ENCODE measurements at regions not wholly inside any gene's neighbourhood (a gene's known extent, or its start where the extent isn't known, plus 50 kb on each side); places are given as distances from the start of the nearest gene placed in this dataset.

GRCh38 chr4:116872941-116873340 is 212.4 kb downstream of the TRAM1L1 start:
- no peak for DNase-seq (ENCODE audit: low read depth in 2 of 2)

DNA sequence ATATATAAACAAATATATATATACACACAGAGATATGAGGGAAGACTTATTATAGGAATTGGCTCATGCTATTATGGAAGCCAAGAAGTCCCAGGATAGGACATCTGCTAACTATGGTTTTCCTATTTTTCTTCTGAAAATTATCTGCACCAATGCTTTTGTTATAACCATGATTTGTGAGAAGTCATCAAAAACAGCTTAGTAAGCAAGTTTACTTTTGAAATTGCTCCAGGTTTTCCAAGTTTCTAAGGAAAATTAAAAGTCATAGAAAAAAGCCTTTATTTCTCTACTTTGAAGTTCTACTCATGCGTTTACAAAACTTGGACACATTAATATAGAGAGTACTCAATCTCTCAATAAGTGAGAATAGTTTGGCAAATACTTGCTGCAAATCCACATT is 213.1 kb downstream of the TRAM1L1 start:
- no peak for DNase-seq (ENCODE audit: low read depth in 2 of 2)

DNA sequence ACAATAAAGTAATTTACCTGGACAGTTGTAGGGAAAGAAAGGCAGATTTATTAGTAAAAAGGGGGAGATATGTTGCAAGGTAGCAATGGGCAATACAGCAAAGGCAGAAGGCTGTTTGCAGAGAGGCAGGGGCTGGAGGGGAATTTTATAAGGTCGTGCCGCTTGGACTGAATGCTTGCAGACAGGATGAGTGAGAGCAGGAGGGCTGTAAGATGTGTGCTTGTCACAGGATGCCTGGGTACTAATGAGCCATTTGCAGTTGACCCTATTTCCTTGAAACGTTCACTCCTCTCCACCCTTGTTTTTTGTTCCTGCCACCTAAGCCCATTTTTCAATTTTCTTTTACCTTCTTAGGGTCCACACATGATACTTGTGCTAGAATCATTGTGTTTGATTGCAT is 214.7 kb downstream of the TRAM1L1 start:
- no peak for DNase-seq (ENCODE audit: low read depth in 2 of 2)

- DNase-seq (ENCODE audit: low read depth in 2 of 2), result no peak
Measured at GRCh38 chr4:116866106-116866505, 219.3 kb downstream of the TRAM1L1 start.

GRCh38 chr4:116862592-116862991 is 222.8 kb downstream of the TRAM1L1 start:
- no peak for DNase-seq (ENCODE audit: low read depth in 2 of 2)

DNA sequence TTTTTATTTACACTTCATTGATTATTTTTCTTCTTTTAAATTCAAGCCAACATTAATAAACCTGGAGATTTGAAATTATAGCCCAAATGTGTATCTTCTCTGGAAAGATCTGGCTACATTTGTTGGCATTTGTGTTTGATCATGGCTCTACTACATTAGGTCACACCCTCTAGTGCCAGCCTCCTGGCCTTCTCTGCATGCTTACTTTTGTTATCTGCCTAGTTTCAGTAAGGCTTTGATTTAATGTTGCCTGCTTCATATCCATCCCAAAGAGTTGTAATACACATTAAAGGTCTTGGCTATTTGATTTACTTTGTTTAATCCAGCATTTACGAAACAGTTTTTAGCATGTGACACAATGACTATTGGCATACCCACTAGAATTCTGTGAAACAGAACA is 224.5 kb downstream of the TRAM1L1 start:
- no peak for DNase-seq (ENCODE audit: low read depth in 2 of 2)

DNA sequence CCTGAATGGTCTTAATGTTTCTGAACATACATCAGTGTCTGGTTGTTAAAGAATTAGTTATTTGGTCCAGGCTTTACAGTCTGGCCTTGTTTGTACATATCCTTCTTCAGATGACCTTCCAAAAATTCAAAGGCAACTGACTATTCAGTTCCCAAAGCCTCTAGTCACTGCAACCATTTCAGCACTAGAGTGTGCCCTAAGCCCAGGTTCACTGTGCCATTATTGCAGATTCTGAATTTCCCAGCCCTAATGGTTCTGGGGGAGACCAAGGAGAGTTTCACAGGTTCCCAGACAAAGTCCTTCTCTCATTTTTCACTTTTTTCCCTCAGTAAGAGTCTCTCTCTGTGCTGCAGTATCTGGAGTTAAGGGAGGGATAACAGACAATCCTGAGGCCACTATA is 235.8 kb downstream of the TRAM1L1 start:
- DNase-seq (ENCODE audit: low read depth in 2 of 2), result no peak

DNA sequence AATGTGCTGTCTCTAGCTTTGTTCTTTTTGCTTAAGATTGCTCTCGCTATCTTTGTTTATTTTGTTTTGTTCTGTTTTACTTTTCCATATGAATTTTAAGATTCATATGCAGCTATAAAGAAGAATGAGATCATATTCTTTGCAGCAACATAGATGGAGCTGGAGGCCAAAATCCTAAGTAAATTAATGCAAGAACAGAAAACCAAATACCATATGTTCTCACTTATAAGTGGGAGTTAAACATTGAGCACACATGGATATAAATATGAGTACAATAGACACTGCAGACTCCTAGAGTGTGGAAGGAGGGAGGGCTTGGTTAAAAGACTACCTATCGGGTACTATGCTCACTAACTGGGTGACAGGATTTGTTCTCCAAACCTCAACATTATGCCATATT is 237.8 kb downstream of the TRAM1L1 start:
- no peak for DNase-seq (ENCODE audit: low read depth in 2 of 2)

- DNase-seq (ENCODE audit: low read depth in 2 of 2), result no peak
Measured at GRCh38 chr4:116839826-116840225, 245.6 kb downstream of the TRAM1L1 start.

DNA sequence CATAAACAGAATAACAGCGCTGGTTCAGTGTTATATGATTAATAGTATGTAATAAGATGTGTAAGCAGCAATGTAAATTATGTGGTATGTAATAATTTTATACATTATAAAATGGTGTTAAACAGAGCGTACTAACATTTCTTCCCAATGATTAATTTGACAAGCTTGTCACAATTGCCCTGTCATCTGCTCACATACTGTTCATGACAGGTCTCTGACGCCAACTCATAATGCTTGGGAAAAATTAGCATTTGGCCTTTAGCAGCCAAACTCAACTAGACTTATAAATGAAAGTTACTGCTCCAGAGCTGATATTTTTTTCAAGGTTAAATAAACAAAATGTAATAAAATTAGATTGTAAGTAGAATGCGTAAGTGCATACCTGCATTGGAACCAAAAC is 246.8 kb downstream of the TRAM1L1 start:
- no peak for DNase-seq (ENCODE audit: low read depth in 2 of 2)

DNA sequence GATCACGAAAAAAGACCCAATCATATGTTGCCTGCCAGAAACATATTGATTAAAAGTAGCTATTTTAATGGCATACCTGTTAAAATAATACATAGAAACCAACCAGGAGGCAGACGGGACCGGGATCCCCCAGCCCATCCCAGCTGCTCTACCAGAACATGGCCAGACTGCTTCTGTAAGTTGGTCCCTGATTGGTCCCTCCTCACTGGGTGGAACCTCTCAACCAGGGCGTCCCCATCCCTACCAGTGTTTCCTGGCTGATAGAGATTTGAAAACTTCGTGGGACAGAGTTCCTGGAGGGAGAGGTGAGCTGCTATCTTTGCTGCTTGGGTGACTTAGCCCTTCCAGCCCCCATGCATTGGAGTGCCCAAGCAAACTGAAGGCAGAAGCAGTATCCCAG is 256.2 kb downstream of the TRAM1L1 start:
- DNase-seq (ENCODE audit: low read depth in 2 of 2), result no peak

DNA sequence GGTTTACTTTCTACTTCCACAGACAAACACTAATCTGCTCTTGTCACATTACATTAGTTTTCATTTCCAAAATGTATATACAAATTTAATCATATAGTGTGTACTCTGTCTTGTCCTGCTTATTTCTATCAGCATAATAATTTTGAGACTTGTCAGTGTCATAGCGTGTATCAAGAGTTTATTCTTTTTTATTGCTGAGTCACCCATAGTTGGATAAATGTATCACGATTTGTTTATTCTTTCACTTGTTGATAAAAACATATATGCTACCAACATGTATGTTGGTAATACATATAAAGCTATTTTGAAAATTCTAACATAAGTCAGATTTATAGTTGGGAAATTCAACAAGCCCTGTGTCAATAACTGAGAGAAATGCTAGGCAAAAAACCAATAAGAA is 261.2 kb downstream of the TRAM1L1 start:
- no peak for DNase-seq (ENCODE audit: low read depth in 2 of 2)

GRCh38 chr4:116811730-116812129 is 273.6 kb downstream of the TRAM1L1 start:
- DNase-seq (ENCODE audit: low read depth in 2 of 2), result no peak

- DNase-seq (ENCODE audit: low read depth in 2 of 2), result no peak
Measured at GRCh38 chr4:116796022-116796421, 289.4 kb downstream of the TRAM1L1 start.

DNA sequence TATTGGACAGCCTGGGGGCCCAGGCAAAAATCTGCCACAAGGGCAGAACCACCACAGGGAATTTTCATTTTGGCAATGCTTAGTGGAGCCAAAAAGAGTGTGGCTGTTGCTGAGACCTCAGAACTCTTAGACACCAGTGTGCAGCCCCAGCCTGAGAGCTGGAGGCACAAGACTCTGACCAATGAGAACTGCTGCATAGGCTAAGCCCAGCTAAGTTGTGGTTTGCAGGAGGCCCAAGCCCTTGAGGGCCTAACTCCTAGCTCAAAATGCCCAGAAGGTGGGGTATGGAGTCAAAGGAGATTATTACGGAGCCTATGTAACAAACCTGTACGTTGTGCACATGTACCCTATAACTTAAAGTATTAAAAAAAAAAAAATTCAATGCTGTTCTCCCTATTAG is 296.7 kb downstream of the TRAM1L1 start:
- DNase-seq (ENCODE audit: low read depth in 2 of 2), result no peak

DNA sequence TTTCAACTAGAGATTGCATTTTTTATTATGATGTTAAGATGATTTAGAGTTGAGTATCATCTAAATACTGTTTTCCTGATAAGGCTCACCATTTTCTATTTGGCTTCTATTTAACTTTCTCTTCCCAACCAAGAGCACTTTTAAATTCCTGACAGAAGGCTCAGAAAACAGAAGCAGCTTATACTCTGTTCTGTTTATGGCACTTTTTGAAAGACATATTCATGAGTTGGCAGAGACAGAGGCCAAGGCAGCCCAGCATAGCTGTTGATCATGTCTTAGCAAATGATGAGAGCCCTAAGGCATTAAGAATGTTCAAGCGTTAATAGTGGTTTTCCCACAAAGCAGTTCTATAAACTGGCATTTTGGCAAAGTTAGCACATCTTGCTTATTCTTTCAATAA is 330.3 kb downstream of the TRAM1L1 start:
- no peak for DNase-seq (ENCODE audit: low read depth in 2 of 2)

GRCh38 chr4:116752027-116752426 is 333.3 kb downstream of the TRAM1L1 start:
- DNase-seq (ENCODE audit: low read depth in 2 of 2), result no peak

- DNase-seq (ENCODE audit: low read depth in 2 of 2), result no peak
Measured at GRCh38 chr4:116736756-116737155, 348.6 kb downstream of the TRAM1L1 start.

DNA sequence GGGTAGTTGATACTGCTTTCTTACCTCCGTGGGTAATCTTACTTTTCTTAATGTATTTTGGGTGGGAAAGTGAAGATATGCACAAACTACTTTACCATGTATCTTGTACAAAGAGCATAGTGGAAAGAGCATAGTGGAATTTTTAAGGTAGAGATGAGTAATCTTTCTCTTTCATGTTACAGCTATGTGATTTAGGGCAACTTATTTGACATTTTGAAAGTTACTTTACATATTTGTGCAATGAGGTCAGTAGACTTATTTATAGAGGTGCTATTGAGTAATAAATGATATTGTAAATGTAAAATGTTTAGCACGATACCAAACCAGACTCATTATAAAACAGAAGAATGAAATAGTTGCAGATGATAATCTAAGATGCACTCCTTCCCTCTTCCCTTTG is 351.2 kb downstream of the TRAM1L1 start:
- DNase-seq (ENCODE audit: low read depth in 2 of 2), result no peak

- DNase-seq (ENCODE audit: low read depth in 2 of 2), result no peak
Measured at GRCh38 chr4:116733370-116733769, 352.0 kb downstream of the TRAM1L1 start.

DNA sequence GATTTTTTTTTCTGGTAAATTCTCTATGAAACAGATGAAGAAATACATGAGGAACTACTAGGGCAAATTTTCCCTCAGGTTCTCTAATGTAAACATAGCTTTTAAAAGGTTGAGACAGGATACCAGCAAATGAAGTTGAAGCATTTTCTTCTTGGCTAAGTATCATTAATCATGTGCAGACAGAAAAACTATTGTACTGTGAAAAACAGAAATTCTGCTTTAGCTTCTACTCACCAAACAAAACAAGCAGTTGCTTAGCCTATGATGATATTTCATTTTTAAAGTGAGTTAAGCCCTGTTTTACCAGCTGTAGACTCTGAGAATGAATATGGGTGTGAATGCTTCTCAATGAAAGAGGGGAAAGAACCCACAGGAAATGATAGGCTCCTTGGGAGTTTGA is 358.9 kb downstream of the TRAM1L1 start:
- no peak for DNase-seq (ENCODE audit: low read depth in 2 of 2)

- DNase-seq (ENCODE audit: low read depth in 2 of 2), result no peak
Measured at GRCh38 chr4:116724249-116724648, 361.1 kb downstream of the TRAM1L1 start.

GRCh38 chr4:116705466-116705865 is 379.9 kb downstream of the TRAM1L1 start:
- no peak for DNase-seq (ENCODE audit: low read depth in 2 of 2)

- DNase-seq (ENCODE audit: low read depth in 2 of 2), result no peak
Measured at GRCh38 chr4:116702949-116703348, 382.4 kb downstream of the TRAM1L1 start.

DNA sequence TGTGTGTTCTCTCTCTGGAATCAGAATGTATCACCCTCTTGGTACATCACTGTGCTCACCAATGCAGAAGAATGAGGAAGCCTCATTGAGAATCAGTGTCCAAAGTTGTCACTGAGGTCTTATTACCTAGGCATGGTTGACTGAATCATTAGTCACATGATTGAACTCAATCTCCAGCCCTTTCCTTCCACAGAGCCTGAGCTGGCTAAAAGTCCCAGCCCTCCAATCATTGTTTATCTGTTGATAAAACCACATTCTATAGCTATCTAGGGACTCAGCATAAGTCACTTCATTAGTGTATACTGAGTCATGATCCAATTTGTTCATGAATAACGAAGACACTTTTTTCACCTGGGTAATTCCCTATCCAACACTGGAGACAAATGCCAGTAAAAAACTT is 396.8 kb downstream of the TRAM1L1 start:
- DNase-seq (ENCODE audit: low read depth in 2 of 2), result no peak
